SK-N-MC (cell line): ENCODE measurements at regions not wholly inside any gene's neighbourhood (a gene's known extent, or its start where the extent isn't known, plus 50 kb on each side); places are given as distances from the start of the nearest gene placed in this dataset.
"Not testable (repeated sequence)": the region's sequence is repeated elsewhere in the genome, so short reads cannot be mapped to it uniquely, and the experiment has no call there.

Experiments used
- DNase-seq: peaks from one replicate; pipeline ENCODE4 v3.0.0-alpha.2; 2011; ENCODE audit warnings: low read depth, low spot score
- H3K27ac ChIP-seq: fragments of 200-600 bp; sonication (generic); 2 replicates; pipeline ENCODE4 v1.5.1; 2016; ENCODE audit warnings: mixed run types
- H3K36me3 ChIP-seq: fragments of 200-600 bp; sonication (generic); 2 replicates; pipeline ENCODE4 v1.6.1; 2017; ENCODE audit warnings: antibody characterized with exemption, low read length, mixed read lengths; ENCODE audit not compliant: insufficient read depth
- H3K4me3 ChIP-seq: fragments of 200-600 bp; sonication (generic); 2 replicates; pipeline ENCODE4 v1.5.1; 2016
- H3K9ac ChIP-seq: fragments of 200-600 bp; sonication (generic); 2 replicates; pipeline ENCODE4 v1.8.0; 2017; ENCODE audit warnings: mixed run types, mixed read lengths; ENCODE audit not compliant: insufficient read length
- H3K9me3 ChIP-seq: fragments of 200-600 bp; sonication (generic); 2 replicates; pipeline ENCODE4 v1.6.1; 2017; ENCODE audit warnings: low read depth, mild to moderate bottlenecking, antibody characterized with exemption, low read length, moderate library complexity, mixed read lengths
- EZH2 ChIP-seq: fragments of 200-600 bp; sonication (generic); IDR thresholded peaks from one replicate; pipeline ENCODE4 v1.6.1; 2017; ENCODE audit warnings: antibody characterized with exemption
- FOXP2 ChIP-seq: optimal IDR thresholded peaks from 2 replicates; pipeline ENCODE3; 2011; ENCODE audit warnings: mild to moderate bottlenecking, moderate library complexity; ENCODE audit not compliant: insufficient read depth; ENCODE audit errors: extremely low read length, control extremely low read depth
- POLR2AphosphoS5 ChIP-seq: IDR thresholded peaks from 2 replicates; pipeline ENCODE4 v1.6.1; 2012; ENCODE audit warnings: mild to moderate bottlenecking, low read depth, low read length, borderline replicate concordance

- no peak overlapping the region for H3K9ac ChIP-seq
- no peak for TF ChIP-seq FOXP2
- no peak overlapping the region for H3K4me3 ChIP-seq
- H3K9me3 ChIP-seq, result no peaks in the 10 kb centered on the region
- no peaks in the 10 kb centered on the region for H3K36me3 ChIP-seq
- H3K27ac ChIP-seq, result no peak overlapping the region
- no peak for DNase-seq
Measured at GRCh38 chr9:2395814-2396612, 225.6 kb upstream of the VLDLR start.

GRCh38 chr9:2396622-2397285 lies 224.8 kb upstream of the VLDLR start:
- Histone ChIP-seq H3K4me3 (no peak overlapping the region), H3K9ac (no peak overlapping the region), H3K9me3 (no peaks in the 10 kb centered on the region), H3K36me3 (no peaks in the 10 kb centered on the region), H3K27ac (no peak overlapping the region)
- no peak for DNase-seq
- TF ChIP-seq EZH2, result no peak
- no peak for TF ChIP-seq FOXP2
- TF ChIP-seq POLR2AphosphoS5, result no peak

- not testable (repeated sequence) for H3K36me3 ChIP-seq, H3K9me3 ChIP-seq, DNase-seq, H3K27ac ChIP-seq, H3K4me3 ChIP-seq, H3K9ac ChIP-seq
Measured at GRCh38 chr9:2397875-2398274, 223.7 kb upstream of the VLDLR start.

GRCh38 chr9:2401746-2402145 lies 219.8 kb upstream of the VLDLR start:
- not testable (repeated sequence) for H3K9me3 ChIP-seq, H3K9ac ChIP-seq, DNase-seq, H3K27ac ChIP-seq, H3K4me3 ChIP-seq, H3K36me3 ChIP-seq

- no peak for TF ChIP-seq POLR2AphosphoS5
- TF ChIP-seq FOXP2, result no peak
- no peak for TF ChIP-seq EZH2
- Histone ChIP-seq H3K9me3 (no peaks in the 10 kb centered on the region), H3K27ac (no peak overlapping the region), H3K36me3 (no peaks in the 10 kb centered on the region), H3K4me3 (no peak overlapping the region), H3K9ac (no peak overlapping the region)
- DNase-seq, result no peak
Measured at GRCh38 chr9:2403701-2404100, 217.9 kb upstream of the VLDLR start.

- no peak for TF ChIP-seq POLR2AphosphoS5
- TF ChIP-seq EZH2, result no peak
- no peak for TF ChIP-seq FOXP2
- Histone ChIP-seq H3K4me3 (no peak overlapping the region), H3K9me3 (no peaks in the 10 kb centered on the region), H3K27ac (no peak overlapping the region), H3K9ac (no peak overlapping the region), H3K36me3 (no peaks in the 10 kb centered on the region)
- DNase-seq, result no peak
Measured at GRCh38 chr9:2406252-2406651, 215.3 kb upstream of the VLDLR start.

GRCh38 chr9:2407450-2407849 lies 214.1 kb upstream of the VLDLR start:
- Histone ChIP-seq H3K27ac (no peak overlapping the region), H3K9me3 (no peaks in the 10 kb centered on the region), H3K36me3 (no peaks in the 10 kb centered on the region), H3K4me3 (no peak overlapping the region), H3K9ac (no peak overlapping the region)
- no peak for TF ChIP-seq FOXP2
- TF ChIP-seq POLR2AphosphoS5, result no peak
- no peak for TF ChIP-seq EZH2
- no peak for DNase-seq

GRCh38 chr9:2411459-2412215 lies 209.9 kb upstream of the VLDLR start:
- Histone ChIP-seq H3K4me3 (no peak overlapping the region), H3K27ac (no peak overlapping the region), H3K9me3 (no peaks in the 10 kb centered on the region), H3K9ac (no peak overlapping the region), H3K36me3 (no peaks in the 10 kb centered on the region)
- DNase-seq, result no peak
- TF ChIP-seq POLR2AphosphoS5 (no peak), EZH2 (no peak)
